MCF 10A (cell line): ENCODE measurements at regions not wholly inside any gene's neighbourhood (a gene's known extent, or its start where the extent isn't known, plus 50 kb on each side); places are given as distances from the start of the nearest gene placed in this dataset.

ENCODE experiments used
- BruUV-seq: library from RNA; stranded (reverse); fragments of 400-500 nt; replicated peaks from 2 replicates; lab custom pipeline; 2021; lab: Mats Ljungman, UMichigan
- CTCF ChIA-PET: fragments of 300-600 bp; sonication (Branson Sonifier 250); formaldehyde crosslinking; extraction: SDS; loops from one replicate; lab custom pipeline; 2021; ENCODE audit warnings: antibody characterized with exemption, inconsistent platforms; lab: Yijun Ruan, JAX
- POLR2A ChIA-PET: fragments of 300-600, 350-650 bp; sonication (Branson Sonifier 250); formaldehyde crosslinking; extraction: SDS; loops from one replicate; lab custom pipeline; 2020; ENCODE audit warnings: antibody characterized with exemption, inconsistent platforms; lab: Yijun Ruan, JAX
- DNase-seq: peaks from one replicate; pipeline ENCODE4 v3.0.0-alpha.2; 2018; ENCODE audit not compliant: unreplicated experiment
- H3K27ac Mint-ChIP-seq: one replicate; pipeline ENCODE4 v1.8.0; 2022; ENCODE audit warnings: mild to moderate bottlenecking, low read depth, mixed read lengths; ENCODE audit not compliant: unreplicated experiment
- H3K27me3 Mint-ChIP-seq: one replicate; pipeline ENCODE4 v1.8.0; 2022; ENCODE audit warnings: mixed read lengths; ENCODE audit not compliant: insufficient read depth, unreplicated experiment
- H3K36me3 Mint-ChIP-seq: one replicate; pipeline ENCODE4 v1.8.0; 2022; ENCODE audit warnings: mild to moderate bottlenecking, moderate library complexity, mixed read lengths; ENCODE audit not compliant: insufficient read depth, unreplicated experiment
- H3K4me1 Mint-ChIP-seq: one replicate; pipeline ENCODE4 v1.8.0; 2022; ENCODE audit warnings: mixed read lengths; ENCODE audit not compliant: insufficient read depth, unreplicated experiment
- H3K4me3 Mint-ChIP-seq: one replicate; pipeline ENCODE4 v1.8.0; 2022; ENCODE audit warnings: mild to moderate bottlenecking, moderate library complexity, mixed read lengths; ENCODE audit not compliant: unreplicated experiment
- H3K9me3 Mint-ChIP-seq: one replicate; pipeline ENCODE4 v1.8.0; 2022; ENCODE audit warnings: mixed read lengths; ENCODE audit not compliant: unreplicated experiment
- CTCF ChIP-seq: fragments of 200-600 bp; IDR thresholded peaks from one replicate; pipeline ENCODE4 v1.8.0; 2022; ENCODE audit warnings: antibody characterized with exemption, mild to moderate bottlenecking; ENCODE audit not compliant: unreplicated experiment
- intact Hi-C: fragments of 100-400 bp; cut with micrococcal nuclease; formaldehyde crosslinking; loops from 2 replicates; pipeline ENCODE4 v1.14.1; 2022

- BruUV-seq: no TSS peak
- ChIA-PET CTCF (no interaction called here), POLR2A (no interaction called here)
- no peak for TF ChIP-seq CTCF
- no peak for DNase-seq
- H3K27me3 Mint-ChIP-seq: no peaks in the 10 kb centered on the region
- peak overlapping the region; percentile 52 for H3K27ac Mint-ChIP-seq
- intact Hi-C loops: no loop called here
- H3K4me1 Mint-ChIP-seq: peaks cover 18% of the 10 kb centered on the region
- H3K9me3 Mint-ChIP-seq: no peaks in the 10 kb centered on the region
- no peak overlapping the region for H3K4me3 Mint-ChIP-seq
- no peaks in the 10 kb centered on the region for H3K36me3 Mint-ChIP-seq
Measured at GRCh38 chr1:217273866-217274265, 357.0 kb downstream of the GPATCH2 start.

GRCh38 chr1:217272385-217272784, 358.5 kb downstream of the GPATCH2 start:
- intact Hi-C loops: no loop called here
- Mint-ChIP-seq H3K36me3 (no peaks in the 10 kb centered on the region), H3K4me3 (no peak overlapping the region), H3K9me3 (no peaks in the 10 kb centered on the region), H3K4me1 (peaks cover 18% of the 10 kb centered on the region), H3K27ac (peak overlapping the region; percentile 8), H3K27me3 (no peaks in the 10 kb centered on the region)
- no peak for TF ChIP-seq CTCF
- CTCF ChIA-PET: interaction anchor here (1.2 kb wide), 1 partner anchor 522 kb away, joined by 3 read pairs; no protein-coding TSS in a partner anchor
- no TSS peak for BruUV-seq
- POLR2A ChIA-PET: no interaction called here
- DNase-seq: peak; percentile 30

DNA sequence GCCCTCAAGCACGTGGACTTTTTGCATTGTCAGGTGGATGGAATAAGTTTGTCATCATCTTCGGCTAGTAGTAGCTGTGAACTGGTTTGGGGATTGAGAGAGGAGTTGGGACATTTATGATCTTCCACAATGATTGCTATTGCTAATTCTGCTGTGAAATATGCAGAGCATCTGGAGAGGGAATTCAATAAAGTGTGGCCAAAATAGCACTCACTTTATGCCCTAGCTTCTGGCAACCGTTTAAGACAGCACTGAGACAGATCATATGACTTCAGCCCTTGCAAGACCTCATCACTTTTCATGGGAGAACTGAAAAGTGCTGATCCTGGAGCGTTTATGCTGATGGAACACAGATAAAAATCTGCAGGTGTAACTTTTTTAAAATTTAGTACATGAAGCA, 360.8 kb downstream of the GPATCH2 start:
- no peaks in the 10 kb centered on the region for H3K9me3 Mint-ChIP-seq
- no peak overlapping the region for H3K27ac Mint-ChIP-seq
- H3K4me1 Mint-ChIP-seq: peaks cover 1% of the 10 kb centered on the region
- no TSS peak for BruUV-seq
- H3K36me3 Mint-ChIP-seq: no peaks in the 10 kb centered on the region
- intact Hi-C loops: no loop called here
- no peaks in the 10 kb centered on the region for H3K27me3 Mint-ChIP-seq
- ChIA-PET POLR2A (no interaction called here), CTCF (no interaction called here)
- DNase-seq: no peak
- TF ChIP-seq CTCF: no peak
- no peak overlapping the region for H3K4me3 Mint-ChIP-seq

DNA sequence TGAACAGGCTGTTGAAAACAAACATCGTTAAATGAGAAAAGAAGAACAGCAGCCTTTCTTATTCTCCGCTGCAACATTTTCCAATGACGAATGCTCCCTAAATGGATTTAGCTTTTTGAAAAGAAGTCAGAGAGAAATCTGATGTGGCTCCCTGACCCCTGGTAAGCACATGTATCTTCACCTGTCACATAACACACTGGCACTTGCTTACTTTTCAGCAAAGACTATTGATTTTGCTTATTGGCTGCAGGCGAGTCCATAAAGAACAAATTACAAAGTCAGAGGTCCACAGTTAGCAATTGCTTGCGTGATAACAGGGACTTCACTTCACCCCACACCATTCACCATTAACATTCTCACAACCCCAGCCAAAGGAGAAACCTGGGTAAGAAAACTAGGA, 362.8 kb downstream of the GPATCH2 start:
- intact Hi-C loops: no loop called here
- POLR2A ChIA-PET: no interaction called here
- BruUV-seq: no TSS peak

More for the DNA sequence above, 362.8 kb downstream of the GPATCH2 start:
- H3K36me3 Mint-ChIP-seq: no peaks in the 10 kb centered on the region
- CTCF ChIA-PET: interaction anchor here (0.5 to 0.8 kb wide), 2 partner anchors 16 to 39 kb away, joined by 3 to 4 read pairs; no protein-coding TSS in a partner anchor
- no peak overlapping the region for H3K27ac Mint-ChIP-seq
- no peak for DNase-seq
- no peaks in the 10 kb centered on the region for H3K27me3 Mint-ChIP-seq
- H3K4me1 Mint-ChIP-seq: no peaks in the 10 kb centered on the region
- H3K9me3 Mint-ChIP-seq: no peaks in the 10 kb centered on the region
- no peak overlapping the region for H3K4me3 Mint-ChIP-seq
- TF ChIP-seq CTCF: no peak
